Colonic mucosa (tissue), 4 donors: ENCODE measurements at regions not wholly inside any gene's neighbourhood (a gene's known extent, or its start where the extent isn't known, plus 50 kb on each side); places are given as distances from the start of the nearest gene placed in this dataset.

ENCODE experiments used
- DNase-seq: peaks from one replicate; pipeline ENCODE4 v3.0.0-alpha.2; 2020
- H3K27ac ChIP-seq: fragments of 200-600 bp; one replicate; pipeline ENCODE4 v1.8.0; 2021
- H3K27me3 ChIP-seq: fragments of 200-600 bp; one replicate; pipeline ENCODE4 v1.8.0; 2021
- H3K36me3 ChIP-seq: fragments of 200-600 bp; one replicate; pipeline ENCODE4 v1.8.0; 2021
- H3K4me1 ChIP-seq: fragments of 200-600 bp; one replicate; pipeline ENCODE4 v1.8.0; 2021; ENCODE audit warnings: mild to moderate bottlenecking
- H3K4me3 ChIP-seq: fragments of 200-600 bp; one replicate; pipeline ENCODE4 v1.8.0; 2021
- H3K9ac ChIP-seq, 2 donors: one replicate each; pipeline ENCODE4 v1.7.0; 2013; ENCODE audit warnings: control low read depth in 2 of 2, low read depth in 2 of 2, low read length in 2 of 2
- H3K9me3 ChIP-seq: fragments of 200-600 bp; one replicate; pipeline ENCODE4 v1.8.0; 2021
- CTCF ChIP-seq: fragments of 200-600 bp; IDR thresholded peaks from one replicate; pipeline ENCODE4 v1.8.0; 2022; ENCODE audit warnings: antibody characterized with exemption, mild to moderate bottlenecking
- intact Hi-C: fragments of 100-400 bp; cut with DNase I; formaldehyde crosslinking; loops from one replicate; pipeline ENCODE4 v1.14.1; 2022
- donor health status: healthy.
- donor health status: DM: no; HTN: no; CAD: no.
- donor health status: DM: no; HTN: no; CAD: no.

- no peak overlapping the region for H3K9ac ChIP-seq
- H3K4me1 ChIP-seq = no peaks in the 10 kb centered on the region
- no peak for TF ChIP-seq CTCF
- no peaks in the 10 kb centered on the region for H3K36me3 ChIP-seq
- DNase-seq = no peak
- no peak overlapping the region for H3K4me3 ChIP-seq
- intact Hi-C loops = no loop called here
- H3K9me3 ChIP-seq = no peaks in the 10 kb centered on the region
- H3K27ac ChIP-seq = no peak overlapping the region
- no peaks in the 10 kb centered on the region for H3K27me3 ChIP-seq
These were observed 191.5 kb upstream of the ATP5MC3 start for GRCh38 chr2:175372704-175373701.

GRCh38 chr2:175371378-175371777 is 189.9 kb upstream of the ATP5MC3 start:
- no peak for TF ChIP-seq CTCF
- intact Hi-C loops = no loop called here
- no peak overlapping the region for H3K9ac ChIP-seq
- H3K4me1 ChIP-seq = no peaks in the 10 kb centered on the region
- H3K27me3 ChIP-seq = no peaks in the 10 kb centered on the region
- DNase-seq = no peak
- no peak overlapping the region for H3K4me3 ChIP-seq
- no peaks in the 10 kb centered on the region for H3K36me3 ChIP-seq
- H3K9me3 ChIP-seq = no peaks in the 10 kb centered on the region
- H3K27ac ChIP-seq = no peak overlapping the region

GRCh38 chr2:175366815-175367214 is 185.3 kb upstream of the ATP5MC3 start:
- Histone ChIP-seq H3K9me3 (no peaks in the 10 kb centered on the region), H3K27ac (no peak overlapping the region), H3K4me3 (no peak overlapping the region), H3K9ac (no peak overlapping the region), H3K4me1 (no peaks in the 10 kb centered on the region), H3K27me3 (no peaks in the 10 kb centered on the region), H3K36me3 (no peaks in the 10 kb centered on the region)
- intact Hi-C loops = loop anchor here (2.0 to 5.0 kb wide), 2 partner anchors 320 to 724 kb away; no protein-coding TSS in a partner anchor
- TF ChIP-seq CTCF = peak; percentile 63
- peak; percentile 22 for DNase-seq

GRCh38 chr2:175363699-175364098 is 182.2 kb upstream of the ATP5MC3 start:
- Histone ChIP-seq H3K4me1 (no peaks in the 10 kb centered on the region), H3K27ac (no peak overlapping the region), H3K4me3 (no peak overlapping the region), H3K9me3 (no peaks in the 10 kb centered on the region), H3K36me3 (no peaks in the 10 kb centered on the region), H3K27me3 (no peaks in the 10 kb centered on the region), H3K9ac (no peak overlapping the region)
- no peak for TF ChIP-seq CTCF
- peak; percentile 33 for DNase-seq
- intact Hi-C loops = no loop called here

- intact Hi-C loops = no loop called here
- Histone ChIP-seq H3K36me3 (no peaks in the 10 kb centered on the region), H3K27me3 (no peaks in the 10 kb centered on the region), H3K4me1 (no peaks in the 10 kb centered on the region), H3K9ac (no peak overlapping the region), H3K27ac (no peak overlapping the region), H3K4me3 (no peak overlapping the region), H3K9me3 (no peaks in the 10 kb centered on the region)
- TF ChIP-seq CTCF = no peak
- DNase-seq = no peak
These were observed 180.8 kb upstream of the ATP5MC3 start for GRCh38 chr2:175362331-175362730.
